ENCODE measurements at regions not wholly inside any gene's neighbourhood (a gene's known extent, or its start where the extent isn't known, plus 50 kb on each side); places are given as distances from the start of the nearest gene placed in this dataset.

DNA sequence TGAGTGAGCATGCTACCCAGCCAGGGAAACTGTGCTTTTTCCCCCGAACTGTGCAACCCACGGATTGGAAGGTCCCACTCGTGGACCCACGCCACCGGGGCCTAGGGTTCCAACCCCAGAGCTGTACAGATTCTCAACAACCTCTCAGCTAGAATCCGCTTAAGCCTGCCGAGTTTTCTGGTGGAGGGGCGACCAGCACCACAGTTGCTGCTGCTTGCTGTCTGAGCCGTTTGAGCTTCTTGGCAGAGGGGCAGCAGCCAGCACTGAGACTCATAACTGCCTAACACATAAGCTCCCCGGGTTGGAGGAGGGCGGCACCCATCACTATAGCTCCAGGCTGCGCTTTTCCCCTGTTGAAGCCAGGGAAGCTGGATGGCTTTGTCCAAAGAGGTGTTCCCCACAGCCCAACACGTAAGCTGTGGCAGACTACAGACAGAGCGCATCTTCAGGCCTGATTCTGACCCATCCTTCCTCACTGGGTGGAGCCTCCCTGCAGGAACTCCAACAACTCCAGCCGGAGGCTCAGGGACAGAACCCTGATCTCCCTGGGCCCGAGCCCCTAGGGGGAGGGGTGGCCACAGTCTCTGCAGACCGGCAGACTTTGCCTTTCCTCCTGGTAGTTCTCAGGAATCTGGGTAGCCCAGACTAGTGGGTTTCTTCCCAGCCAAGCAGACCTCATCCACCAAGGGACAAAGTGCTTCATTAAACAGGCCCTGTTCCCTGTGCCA, 871.6 kb downstream of the SLITRK6 start:
- TF ChIP-seq, protein P1, sequence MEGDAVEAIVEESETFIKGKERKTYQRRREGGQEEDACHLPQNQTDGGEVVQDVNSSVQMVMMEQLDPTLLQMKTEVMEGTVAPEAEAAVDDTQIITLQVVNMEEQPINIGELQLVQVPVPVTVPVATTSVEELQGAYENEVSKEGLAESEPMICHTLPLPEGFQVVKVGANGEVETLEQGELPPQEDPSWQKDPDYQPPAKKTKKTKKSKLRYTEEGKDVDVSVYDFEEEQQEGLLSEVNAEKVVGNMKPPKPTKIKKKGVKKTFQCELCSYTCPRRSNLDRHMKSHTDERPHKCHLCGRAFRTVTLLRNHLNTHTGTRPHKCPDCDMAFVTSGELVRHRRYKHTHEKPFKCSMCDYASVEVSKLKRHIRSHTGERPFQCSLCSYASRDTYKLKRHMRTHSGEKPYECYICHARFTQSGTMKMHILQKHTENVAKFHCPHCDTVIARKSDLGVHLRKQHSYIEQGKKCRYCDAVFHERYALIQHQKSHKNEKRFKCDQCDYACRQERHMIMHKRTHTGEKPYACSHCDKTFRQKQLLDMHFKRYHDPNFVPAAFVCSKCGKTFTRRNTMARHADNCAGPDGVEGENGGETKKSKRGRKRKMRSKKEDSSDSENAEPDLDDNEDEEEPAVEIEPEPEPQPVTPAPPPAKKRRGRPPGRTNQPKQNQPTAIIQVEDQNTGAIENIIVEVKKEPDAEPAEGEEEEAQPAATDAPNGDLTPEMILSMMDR (conservative IDR thresholded peaks at IDR 0.05; ENCODE audit: low read length) = no peak
- no peak for TF ChIP-seq EZH2phosphoT487 (IDR thresholded peaks at IDR 0.05; ENCODE audit: borderline replicate concordance)
